Body of pancreas (tissue), 4 donors: ENCODE measurements at regions not wholly inside any gene's neighbourhood (a gene's known extent, or its start where the extent isn't known, plus 50 kb on each side); places are given as distances from the start of the nearest gene placed in this dataset.

ENCODE experiments used
- POLR2A ChIP-seq, 3 donors: fragments of 450-650 bp; IDR thresholded peaks; one replicate each; pipeline ENCODE4 v1.6.1; 2016; ENCODE audit warnings: antibody characterized with exemption in 3 of 3, mild to moderate bottlenecking in 2 of 3
- TF ChIP-seq, protein P1 (sequence below), 7 experiments: fragments of 450-650 bp in 4 of 7; fragments of 200-600 bp in 3 of 7; sonication (generic) in 3 of 7; IDR thresholded peaks; one replicate each; pipeline ENCODE4 v1.5.1; 2016 to 2019; ENCODE audit warnings: antibody characterized with exemption in 7 of 7

DNA sequence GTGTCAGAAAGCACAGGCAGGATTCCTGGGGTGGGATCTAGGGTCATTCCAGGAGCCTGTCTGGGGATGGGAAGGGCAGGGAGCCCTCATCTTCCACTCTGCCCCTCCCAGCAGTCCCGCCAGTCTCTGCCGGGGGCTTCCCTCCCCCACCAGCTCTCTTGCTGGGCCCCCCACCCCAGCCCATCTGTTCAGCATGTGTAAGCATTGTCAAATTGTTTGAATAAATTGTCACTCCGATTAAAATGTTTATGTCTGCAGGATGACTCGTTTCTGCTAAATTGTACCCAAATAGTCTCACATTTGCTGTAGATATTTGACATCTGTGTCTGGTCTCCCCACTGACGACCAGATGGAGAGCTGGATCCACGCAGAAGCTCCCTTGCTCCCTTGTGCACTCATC, 257.6 kb downstream of the ANKRD60 start:
- no peak for TF ChIP-seq POLR2A (IDR thresholded peaks at IDR 0.05)
- TF ChIP-seq, protein P1, sequence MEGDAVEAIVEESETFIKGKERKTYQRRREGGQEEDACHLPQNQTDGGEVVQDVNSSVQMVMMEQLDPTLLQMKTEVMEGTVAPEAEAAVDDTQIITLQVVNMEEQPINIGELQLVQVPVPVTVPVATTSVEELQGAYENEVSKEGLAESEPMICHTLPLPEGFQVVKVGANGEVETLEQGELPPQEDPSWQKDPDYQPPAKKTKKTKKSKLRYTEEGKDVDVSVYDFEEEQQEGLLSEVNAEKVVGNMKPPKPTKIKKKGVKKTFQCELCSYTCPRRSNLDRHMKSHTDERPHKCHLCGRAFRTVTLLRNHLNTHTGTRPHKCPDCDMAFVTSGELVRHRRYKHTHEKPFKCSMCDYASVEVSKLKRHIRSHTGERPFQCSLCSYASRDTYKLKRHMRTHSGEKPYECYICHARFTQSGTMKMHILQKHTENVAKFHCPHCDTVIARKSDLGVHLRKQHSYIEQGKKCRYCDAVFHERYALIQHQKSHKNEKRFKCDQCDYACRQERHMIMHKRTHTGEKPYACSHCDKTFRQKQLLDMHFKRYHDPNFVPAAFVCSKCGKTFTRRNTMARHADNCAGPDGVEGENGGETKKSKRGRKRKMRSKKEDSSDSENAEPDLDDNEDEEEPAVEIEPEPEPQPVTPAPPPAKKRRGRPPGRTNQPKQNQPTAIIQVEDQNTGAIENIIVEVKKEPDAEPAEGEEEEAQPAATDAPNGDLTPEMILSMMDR (IDR thresholded peaks at IDR 0.05) = no peak
